PC-3 (cell line): ENCODE measurements at regions not wholly inside any gene's neighbourhood (a gene's known extent, or its start where the extent isn't known, plus 50 kb on each side); places are given as distances from the start of the nearest gene placed in this dataset.

Experiments
- EZH2 ChIP-seq: fragments of 300-600 bp; sonication (generic); IDR thresholded peaks from one replicate; pipeline ENCODE4 v1.6.1; 2017; ENCODE audit warnings: antibody characterized with exemption, mild to moderate bottlenecking, low read length; ENCODE audit not compliant: unreplicated experiment
- EZH2phosphoT487 ChIP-seq: fragments of 300-600 bp; sonication (generic); IDR thresholded peaks from 2 replicates; pipeline ENCODE4 v1.6.1; 2018; ENCODE audit warnings: mild to moderate bottlenecking, antibody characterized with exemption, low read length, borderline replicate concordance
- TF ChIP-seq, protein P1 (sequence below): fragments of 300-600 bp; sonication (generic); conservative IDR thresholded peaks from 2 replicates; pipeline ENCODE4 v1.5.1; 2017; ENCODE audit warnings: antibody characterized with exemption, low read depth, mild to moderate bottlenecking, low read length

DNA sequence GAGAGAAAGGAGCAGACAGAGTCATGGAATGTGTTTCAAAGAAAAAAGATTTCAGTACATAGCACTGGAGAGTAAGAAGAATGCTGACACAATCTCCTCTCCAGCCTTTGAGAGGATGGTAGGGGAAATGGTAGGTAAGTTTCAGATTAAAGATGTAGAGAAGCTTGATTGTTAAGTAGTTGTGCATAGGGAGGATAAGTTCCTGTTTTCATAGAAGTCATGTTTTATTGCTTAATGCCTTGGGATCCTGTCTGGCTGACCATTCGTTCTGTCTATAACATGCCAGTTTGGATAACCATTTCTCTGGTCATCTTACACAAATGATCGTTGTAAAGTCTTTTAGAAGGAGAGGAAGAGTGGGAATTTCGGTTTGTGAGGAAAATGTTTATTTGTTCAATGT lies 95.7 kb upstream of the IGSF10 start:
- TF ChIP-seq, protein P1, sequence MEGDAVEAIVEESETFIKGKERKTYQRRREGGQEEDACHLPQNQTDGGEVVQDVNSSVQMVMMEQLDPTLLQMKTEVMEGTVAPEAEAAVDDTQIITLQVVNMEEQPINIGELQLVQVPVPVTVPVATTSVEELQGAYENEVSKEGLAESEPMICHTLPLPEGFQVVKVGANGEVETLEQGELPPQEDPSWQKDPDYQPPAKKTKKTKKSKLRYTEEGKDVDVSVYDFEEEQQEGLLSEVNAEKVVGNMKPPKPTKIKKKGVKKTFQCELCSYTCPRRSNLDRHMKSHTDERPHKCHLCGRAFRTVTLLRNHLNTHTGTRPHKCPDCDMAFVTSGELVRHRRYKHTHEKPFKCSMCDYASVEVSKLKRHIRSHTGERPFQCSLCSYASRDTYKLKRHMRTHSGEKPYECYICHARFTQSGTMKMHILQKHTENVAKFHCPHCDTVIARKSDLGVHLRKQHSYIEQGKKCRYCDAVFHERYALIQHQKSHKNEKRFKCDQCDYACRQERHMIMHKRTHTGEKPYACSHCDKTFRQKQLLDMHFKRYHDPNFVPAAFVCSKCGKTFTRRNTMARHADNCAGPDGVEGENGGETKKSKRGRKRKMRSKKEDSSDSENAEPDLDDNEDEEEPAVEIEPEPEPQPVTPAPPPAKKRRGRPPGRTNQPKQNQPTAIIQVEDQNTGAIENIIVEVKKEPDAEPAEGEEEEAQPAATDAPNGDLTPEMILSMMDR, result no peak
- TF ChIP-seq EZH2 (no peak), EZH2phosphoT487 (no peak)
